AG04450 (cell line): ENCODE measurements at regions not wholly inside any gene's neighbourhood (a gene's known extent, or its start where the extent isn't known, plus 50 kb on each side); places are given as distances from the start of the nearest gene placed in this dataset.

ENCODE experiments used
- CTCF ChIA-PET: fragments of 300-600, 350-600 bp; formaldehyde crosslinking; extraction: SDS; loops from one replicate; lab custom pipeline; 2022; ENCODE audit warnings: antibody characterized with exemption, inconsistent platforms; lab: Charles Lee
- POLR2A ChIA-PET: fragments of 350-600 bp; formaldehyde crosslinking; extraction: SDS; loops from one replicate; lab custom pipeline; 2021; ENCODE audit warnings: antibody characterized with exemption, inconsistent platforms; lab: Yijun Ruan, JAX
- DNase-seq: peaks from one replicate; pipeline ENCODE4 v3.0.0-alpha.2; 2011; ENCODE audit warnings: low read depth, low spot score
- H3K27ac ChIP-seq: one replicate; pipeline ENCODE4 v1.5.1; 2012; ENCODE audit warnings: low read depth, low read length, control low read depth
- H3K27me3 ChIP-seq: one replicate; pipeline ENCODE4 v1.6.0; 2012; ENCODE audit warnings: low read length; ENCODE audit not compliant: control insufficient read depth, insufficient read depth
- H3K4me3 ChIP-seq: 2 replicates; pipeline ENCODE4 v1.5.1; 2011; ENCODE audit warnings: mild to moderate bottlenecking, low read depth, low read length, control low read depth
- H3K9me3 ChIP-seq: 2 replicates; pipeline ENCODE4 v1.5.1; 2012; ENCODE audit warnings: low read length; ENCODE audit not compliant: control insufficient read depth, insufficient read depth
- TF ChIP-seq, protein P1 (sequence below): IDR thresholded peaks from 2 replicates; pipeline ENCODE4 v1.5.1; 2011; ENCODE audit warnings: low read depth, low read length, control low read depth, inconsistent platforms

- Histone ChIP-seq H3K27me3 (no peaks in the 10 kb centered on the region), H3K4me3 (no peak overlapping the region), H3K27ac (no peak overlapping the region), H3K9me3 (no peaks in the 10 kb centered on the region)
- no peak for DNase-seq
- ChIA-PET POLR2A (no interaction called here), CTCF (interaction anchor here (1.3 kb wide), 1 partner anchor 397 kb away, joined by 5 read pairs; no protein-coding TSS in a partner anchor)
- TF ChIP-seq, protein P1, sequence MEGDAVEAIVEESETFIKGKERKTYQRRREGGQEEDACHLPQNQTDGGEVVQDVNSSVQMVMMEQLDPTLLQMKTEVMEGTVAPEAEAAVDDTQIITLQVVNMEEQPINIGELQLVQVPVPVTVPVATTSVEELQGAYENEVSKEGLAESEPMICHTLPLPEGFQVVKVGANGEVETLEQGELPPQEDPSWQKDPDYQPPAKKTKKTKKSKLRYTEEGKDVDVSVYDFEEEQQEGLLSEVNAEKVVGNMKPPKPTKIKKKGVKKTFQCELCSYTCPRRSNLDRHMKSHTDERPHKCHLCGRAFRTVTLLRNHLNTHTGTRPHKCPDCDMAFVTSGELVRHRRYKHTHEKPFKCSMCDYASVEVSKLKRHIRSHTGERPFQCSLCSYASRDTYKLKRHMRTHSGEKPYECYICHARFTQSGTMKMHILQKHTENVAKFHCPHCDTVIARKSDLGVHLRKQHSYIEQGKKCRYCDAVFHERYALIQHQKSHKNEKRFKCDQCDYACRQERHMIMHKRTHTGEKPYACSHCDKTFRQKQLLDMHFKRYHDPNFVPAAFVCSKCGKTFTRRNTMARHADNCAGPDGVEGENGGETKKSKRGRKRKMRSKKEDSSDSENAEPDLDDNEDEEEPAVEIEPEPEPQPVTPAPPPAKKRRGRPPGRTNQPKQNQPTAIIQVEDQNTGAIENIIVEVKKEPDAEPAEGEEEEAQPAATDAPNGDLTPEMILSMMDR, result no peak
Measured at GRCh38 chr12:77549383-77550128, 281.1 kb upstream of the NAV3 start.

DNA sequence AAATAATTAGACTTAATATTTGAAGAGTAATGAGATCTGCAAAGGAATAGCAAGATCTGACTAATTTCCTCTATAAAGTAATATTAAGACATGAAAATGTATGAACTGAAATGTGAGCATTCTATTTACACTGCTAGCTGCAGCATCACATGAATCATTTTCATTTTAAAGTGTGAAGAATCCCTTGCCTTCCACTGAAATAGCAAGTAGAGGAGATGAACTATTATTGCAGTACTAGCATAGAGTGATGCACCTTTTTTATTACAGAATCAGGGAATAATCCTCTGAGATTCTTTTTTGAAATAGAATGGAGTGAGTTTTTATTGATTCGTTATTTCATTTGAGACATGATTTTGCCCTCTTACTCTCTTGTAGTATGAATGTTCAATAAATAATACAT lies 281.9 kb upstream of the NAV3 start:
- H3K9me3 ChIP-seq, result no peaks in the 10 kb centered on the region
- H3K27me3 ChIP-seq, result no peaks in the 10 kb centered on the region
- ChIA-PET CTCF (interaction anchor here (1.3 kb wide), 1 partner anchor 396 kb away, joined by 5 read pairs; no protein-coding TSS in a partner anchor), POLR2A (no interaction called here)
- no peak overlapping the region for H3K4me3 ChIP-seq
- DNase-seq, result no peak
- TF ChIP-seq, protein P1, result no peak
- no peak overlapping the region for H3K27ac ChIP-seq

- H3K4me3 ChIP-seq, result no peak overlapping the region
- no peak for DNase-seq
- no peak overlapping the region for H3K27ac ChIP-seq
- no peaks in the 10 kb centered on the region for H3K27me3 ChIP-seq
- no peaks in the 10 kb centered on the region for H3K9me3 ChIP-seq
- CTCF ChIA-PET, result no interaction called here
- TF ChIP-seq, protein P1, result 0 out of 2 replicates have a peak, but pooled peaks have one; percentile 11
- POLR2A ChIA-PET, result no interaction called here
Measured at GRCh38 chr12:77540097-77540496, 290.6 kb upstream of the NAV3 start.

GRCh38 chr12:77537663-77538062 lies 293.0 kb upstream of the NAV3 start:
- ChIA-PET CTCF (interaction anchor here (1.2 kb wide), 1 partner anchor 385 kb away, joined by 3 read pairs; no protein-coding TSS in a partner anchor), POLR2A (interaction anchor here (0.6 kb wide), 1 partner anchor 186 kb away, joined by 3 read pairs; no protein-coding TSS in a partner anchor)
- H3K27me3 ChIP-seq, result no peaks in the 10 kb centered on the region

GRCh38 chr12:77535734-77536133 lies 295.0 kb upstream of the NAV3 start:
- DNase-seq, result no peak
- no peak overlapping the region for H3K27ac ChIP-seq
- no peak overlapping the region for H3K4me3 ChIP-seq
- H3K27me3 ChIP-seq, result no peaks in the 10 kb centered on the region
- TF ChIP-seq, protein P1, result no peak
- POLR2A ChIA-PET, result no interaction called here
- no peaks in the 10 kb centered on the region for H3K9me3 ChIP-seq
- CTCF ChIA-PET, result no interaction called here

More at GRCh38 chr12:77537663-77538062, 293.0 kb upstream of the NAV3 start:
- H3K4me3 ChIP-seq, result no peak overlapping the region
- H3K9me3 ChIP-seq, result no peaks in the 10 kb centered on the region
- H3K27ac ChIP-seq, result no peak overlapping the region
- DNase-seq, result no peak
- TF ChIP-seq, protein P1, result no peak
